H1 (cell line): ENCODE measurements at regions not wholly inside any gene's neighbourhood (a gene's known extent, or its start where the extent isn't known, plus 50 kb on each side); places are given as distances from the start of the nearest gene placed in this dataset.

Experiments used
- CBX5 ChIP-seq: fragments of 300-800, 300-1000 bp; sonication (generic); IDR thresholded peaks from 2 replicates; pipeline ENCODE4 v1.7.1; 2016; ENCODE audit warnings: antibody characterized with exemption, low read length, low read depth
- CHD1 ChIP-seq: IDR thresholded peaks from 2 replicates; pipeline ENCODE4 v1.6.1; 2012; ENCODE audit warnings: low read depth, low read length, improper control_type of control experiment
- CREB1 ChIP-seq: IDR thresholded peaks from 2 replicates; pipeline ENCODE4 v1.6.1; 2012; ENCODE audit warnings: inconsistent platforms
- FOSL1 ChIP-seq: IDR thresholded peaks from 2 replicates; pipeline ENCODE4 v1.6.1; 2011; ENCODE audit warnings: mild to moderate bottlenecking, low read depth, low read length, moderate library complexity; ENCODE audit not compliant: insufficient read depth
- PHF8 ChIP-seq: fragments of 200-600 bp; sonication (generic); conservative IDR thresholded peaks from 2 replicates; pipeline ENCODE4 v1.7.1; 2012; ENCODE audit warnings: low read depth, mild to moderate bottlenecking, inconsistent platforms, low read length, moderate library complexity

DNA sequence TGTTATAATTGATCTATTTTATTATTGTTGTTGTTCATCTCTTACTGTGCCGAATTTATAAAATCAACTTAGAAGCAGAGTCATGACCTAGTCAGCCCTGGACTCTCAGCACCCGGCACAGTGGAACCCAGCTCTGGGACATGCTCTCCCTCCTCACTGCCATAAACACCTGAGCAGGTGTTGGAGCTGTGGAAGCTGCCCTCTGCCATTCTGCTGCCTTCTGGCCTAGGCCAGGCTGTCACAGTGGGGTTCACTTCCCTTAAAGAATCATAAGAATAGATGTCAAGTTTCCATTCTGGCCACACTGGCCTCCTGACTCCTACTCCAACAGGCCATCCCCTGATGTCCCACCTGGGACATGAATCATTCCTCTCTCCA, 192.2 kb downstream of the ZFP36L2 start (continued):
- TF ChIP-seq CBX5 (no peak), PHF8 (no peak), FOSL1 (no peak), CREB1 (no peak), CHD1 (no peak)
